ENCODE measurements at regions not wholly inside any gene's neighbourhood (a gene's known extent, or its start where the extent isn't known, plus 50 kb on each side); places are given as distances from the start of the nearest gene placed in this dataset.

DNA sequence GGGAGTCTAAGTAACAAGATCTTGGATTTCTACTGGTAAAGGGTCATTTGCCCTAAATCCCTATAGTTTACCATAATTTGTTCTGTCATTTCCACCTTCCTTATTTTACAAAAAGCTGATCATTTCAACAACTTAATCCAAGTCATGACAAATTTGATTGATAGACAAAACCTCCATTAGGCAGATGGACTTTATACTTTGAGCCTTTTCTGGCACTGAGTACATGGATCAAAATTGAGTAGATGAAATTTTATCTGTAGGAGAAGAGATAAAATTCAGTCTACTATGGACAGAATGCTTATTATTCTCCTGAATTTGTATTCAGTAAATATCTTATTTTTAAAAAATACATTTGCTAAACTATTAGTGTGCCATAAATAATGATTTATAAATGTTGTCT, 62.6 kb upstream of the NRIP1 start (continued):
- TF ChIP-seq, protein P1, sequence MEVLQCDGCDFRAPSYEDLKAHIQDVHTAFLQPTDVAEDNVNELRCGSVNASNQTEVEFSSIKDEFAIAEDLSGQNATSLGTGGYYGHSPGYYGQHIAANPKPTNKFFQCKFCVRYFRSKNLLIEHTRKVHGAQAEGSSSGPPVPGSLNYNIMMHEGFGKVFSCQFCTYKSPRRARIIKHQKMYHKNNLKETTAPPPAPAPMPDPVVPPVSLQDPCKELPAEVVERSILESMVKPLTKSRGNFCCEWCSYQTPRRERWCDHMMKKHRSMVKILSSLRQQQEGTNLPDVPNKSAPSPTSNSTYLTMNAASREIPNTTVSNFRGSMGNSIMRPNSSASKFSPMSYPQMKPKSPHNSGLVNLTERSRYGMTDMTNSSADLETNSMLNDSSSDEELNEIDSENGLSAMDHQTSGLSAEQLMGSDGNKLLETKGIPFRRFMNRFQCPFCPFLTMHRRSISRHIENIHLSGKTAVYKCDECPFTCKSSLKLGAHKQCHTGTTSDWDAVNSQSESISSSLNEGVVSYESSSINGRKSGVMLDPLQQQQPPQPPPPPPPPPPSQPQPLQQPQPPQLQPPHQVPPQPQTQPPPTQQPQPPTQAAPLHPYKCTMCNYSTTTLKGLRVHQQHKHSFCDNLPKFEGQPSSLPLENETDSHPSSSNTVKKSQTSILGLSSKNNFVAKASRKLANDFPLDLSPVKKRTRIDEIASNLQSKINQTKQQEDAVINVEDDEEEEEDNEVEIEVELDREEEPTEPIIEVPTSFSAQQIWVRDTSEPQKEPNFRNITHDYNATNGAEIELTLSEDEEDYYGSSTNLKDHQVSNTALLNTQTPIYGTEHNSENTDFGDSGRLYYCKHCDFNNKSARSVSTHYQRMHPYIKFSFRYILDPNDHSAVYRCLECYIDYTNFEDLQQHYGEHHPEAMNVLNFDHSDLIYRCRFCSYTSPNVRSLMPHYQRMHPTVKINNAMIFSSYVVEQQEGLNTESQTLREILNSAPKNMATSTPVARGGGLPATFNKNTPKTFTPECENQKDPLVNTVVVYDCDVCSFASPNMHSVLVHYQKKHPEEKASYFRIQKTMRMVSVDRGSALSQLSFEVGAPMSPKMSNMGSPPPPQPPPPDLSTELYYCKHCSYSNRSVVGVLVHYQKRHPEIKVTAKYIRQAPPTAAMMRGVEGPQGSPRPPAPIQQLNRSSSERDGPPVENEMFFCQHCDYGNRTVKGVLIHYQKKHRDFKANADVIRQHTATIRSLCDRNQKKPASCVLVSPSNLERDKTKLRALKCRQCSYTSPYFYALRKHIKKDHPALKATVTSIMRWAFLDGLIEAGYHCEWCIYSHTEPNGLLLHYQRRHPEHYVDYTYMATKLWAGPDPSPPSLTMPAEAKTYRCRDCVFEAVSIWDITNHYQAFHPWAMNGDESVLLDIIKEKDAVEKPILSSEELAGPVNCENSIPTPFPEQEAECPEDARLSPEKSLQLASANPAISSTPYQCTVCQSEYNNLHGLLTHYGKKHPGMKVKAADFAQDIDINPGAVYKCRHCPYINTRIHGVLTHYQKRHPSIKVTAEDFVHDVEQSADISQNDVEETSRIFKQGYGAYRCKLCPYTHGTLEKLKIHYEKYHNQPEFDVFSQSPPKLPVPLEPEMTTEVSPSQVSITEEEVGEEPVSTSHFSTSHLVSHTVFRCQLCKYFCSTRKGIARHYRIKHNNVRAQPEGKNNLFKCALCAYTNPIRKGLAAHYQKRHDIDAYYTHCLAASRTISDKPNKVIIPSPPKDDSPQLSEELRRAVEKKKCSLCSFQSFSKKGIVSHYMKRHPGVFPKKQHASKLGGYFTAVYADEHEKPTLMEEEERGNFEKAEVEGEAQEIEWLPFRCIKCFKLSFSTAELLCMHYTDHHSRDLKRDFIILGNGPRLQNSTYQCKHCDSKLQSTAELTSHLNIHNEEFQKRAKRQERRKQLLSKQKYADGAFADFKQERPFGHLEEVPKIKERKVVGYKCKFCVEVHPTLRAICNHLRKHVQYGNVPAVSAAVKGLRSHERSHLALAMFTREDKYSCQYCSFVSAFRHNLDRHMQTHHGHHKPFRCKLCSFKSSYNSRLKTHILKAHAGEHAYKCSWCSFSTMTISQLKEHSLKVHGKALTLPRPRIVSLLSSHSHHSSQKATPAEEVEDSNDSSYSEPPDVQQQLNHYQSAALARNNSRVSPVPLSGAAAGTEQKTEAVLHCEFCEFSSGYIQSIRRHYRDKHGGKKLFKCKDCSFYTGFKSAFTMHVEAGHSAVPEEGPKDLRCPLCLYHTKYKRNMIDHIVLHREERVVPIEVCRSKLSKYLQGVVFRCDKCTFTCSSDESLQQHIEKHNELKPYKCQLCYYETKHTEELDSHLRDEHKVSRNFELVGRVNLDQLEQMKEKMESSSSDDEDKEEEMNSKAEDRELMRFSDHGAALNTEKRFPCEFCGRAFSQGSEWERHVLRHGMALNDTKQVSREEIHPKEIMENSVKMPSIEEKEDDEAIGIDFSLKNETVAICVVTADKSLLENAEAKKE (CRISPR knock-in tag; IDR thresholded peaks at IDR 0.05), result no peak

DNA sequence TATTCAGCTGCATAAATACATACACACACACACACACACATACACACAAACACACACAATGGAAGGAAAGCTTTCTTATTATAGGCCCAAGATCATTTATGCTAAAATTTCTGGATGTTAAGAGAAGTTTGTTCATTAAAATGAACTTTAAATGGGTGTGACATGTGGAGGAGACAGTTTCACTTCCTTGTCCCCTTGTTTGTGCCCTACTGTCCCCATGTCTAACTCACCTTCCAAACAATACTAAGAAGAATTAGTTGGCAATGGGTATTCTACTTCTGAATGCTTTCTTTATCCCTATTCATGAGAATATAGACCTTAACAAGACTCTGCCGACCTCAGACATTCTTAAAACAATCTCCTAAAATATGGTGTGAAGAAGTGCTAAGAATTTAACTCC, 63.5 kb upstream of the NRIP1 start:
- no peak for ATAC-seq
- H3K27me3 ChIP-seq (ENCODE audit: insufficient read depth), result no peaks in the 10 kb centered on the region
- peaks cover 14% of the 10 kb centered on the region for H3K4me1 Mint-ChIP-seq
- H3K4me1 ChIP-seq (ENCODE audit: insufficient read depth), result peaks cover 10% of the 10 kb centered on the region
- H3F3A ChIP-seq (replicated peaks; ENCODE audit: low read depth), result no peaks in the 10 kb centered on the region
- no peaks in the 10 kb centered on the region for H3K27me3 Mint-ChIP-seq (ENCODE audit: insufficient read depth, low read depth, poor library complexity)
- no peak overlapping the region for H3K4me2 ChIP-seq
- no peaks in the 10 kb centered on the region for H4K20me1 ChIP-seq (replicated peaks; ENCODE audit: insufficient read depth)
- DNase-seq (ENCODE audit: low spot score), result no peak
- no peak overlapping the region for H3K27ac Mint-ChIP-seq
- no peak overlapping the region for H3K4me3 Mint-ChIP-seq
- no peak overlapping the region for H2AFZ ChIP-seq
- no peaks in the 10 kb centered on the region for H3K79me2 ChIP-seq (replicated peaks; ENCODE audit: insufficient read depth)
- H3K9me3 Mint-ChIP-seq, result no peaks in the 10 kb centered on the region
- H3K36me3 Mint-ChIP-seq (ENCODE audit: low read depth), result no peaks in the 10 kb centered on the region
- H3K27ac ChIP-seq (ENCODE audit: low read depth), result no peak overlapping the region
- no peaks in the 10 kb centered on the region for H3K36me3 ChIP-seq (ENCODE audit: insufficient read depth)
- H3K4me3 ChIP-seq, result no peak overlapping the region
- H3K9me2 ChIP-seq (ENCODE audit: insufficient read depth), result peaks cover under 1% of the 10 kb centered on the region
- no peak for TF ChIP-seq ZNF114 (CRISPR knock-in tag; IDR thresholded peaks at IDR 0.05)
- TF ChIP-seq, protein P2, sequence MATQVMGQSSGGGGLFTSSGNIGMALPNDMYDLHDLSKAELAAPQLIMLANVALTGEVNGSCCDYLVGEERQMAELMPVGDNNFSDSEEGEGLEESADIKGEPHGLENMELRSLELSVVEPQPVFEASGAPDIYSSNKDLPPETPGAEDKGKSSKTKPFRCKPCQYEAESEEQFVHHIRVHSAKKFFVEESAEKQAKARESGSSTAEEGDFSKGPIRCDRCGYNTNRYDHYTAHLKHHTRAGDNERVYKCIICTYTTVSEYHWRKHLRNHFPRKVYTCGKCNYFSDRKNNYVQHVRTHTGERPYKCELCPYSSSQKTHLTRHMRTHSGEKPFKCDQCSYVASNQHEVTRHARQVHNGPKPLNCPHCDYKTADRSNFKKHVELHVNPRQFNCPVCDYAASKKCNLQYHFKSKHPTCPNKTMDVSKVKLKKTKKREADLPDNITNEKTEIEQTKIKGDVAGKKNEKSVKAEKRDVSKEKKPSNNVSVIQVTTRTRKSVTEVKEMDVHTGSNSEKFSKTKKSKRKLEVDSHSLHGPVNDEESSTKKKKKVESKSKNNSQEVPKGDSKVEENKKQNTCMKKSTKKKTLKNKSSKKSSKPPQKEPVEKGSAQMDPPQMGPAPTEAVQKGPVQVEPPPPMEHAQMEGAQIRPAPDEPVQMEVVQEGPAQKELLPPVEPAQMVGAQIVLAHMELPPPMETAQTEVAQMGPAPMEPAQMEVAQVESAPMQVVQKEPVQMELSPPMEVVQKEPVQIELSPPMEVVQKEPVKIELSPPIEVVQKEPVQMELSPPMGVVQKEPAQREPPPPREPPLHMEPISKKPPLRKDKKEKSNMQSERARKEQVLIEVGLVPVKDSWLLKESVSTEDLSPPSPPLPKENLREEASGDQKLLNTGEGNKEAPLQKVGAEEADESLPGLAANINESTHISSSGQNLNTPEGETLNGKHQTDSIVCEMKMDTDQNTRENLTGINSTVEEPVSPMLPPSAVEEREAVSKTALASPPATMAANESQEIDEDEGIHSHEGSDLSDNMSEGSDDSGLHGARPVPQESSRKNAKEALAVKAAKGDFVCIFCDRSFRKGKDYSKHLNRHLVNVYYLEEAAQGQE (IDR thresholded peaks at IDR 0.05; ENCODE audit: unreplicated experiment), result no peak
- no peak for TF ChIP-seq POLR2AphosphoS5 (IDR thresholded peaks at IDR 0.05; ENCODE audit: low read depth)
- TF ChIP-seq, protein P3, sequence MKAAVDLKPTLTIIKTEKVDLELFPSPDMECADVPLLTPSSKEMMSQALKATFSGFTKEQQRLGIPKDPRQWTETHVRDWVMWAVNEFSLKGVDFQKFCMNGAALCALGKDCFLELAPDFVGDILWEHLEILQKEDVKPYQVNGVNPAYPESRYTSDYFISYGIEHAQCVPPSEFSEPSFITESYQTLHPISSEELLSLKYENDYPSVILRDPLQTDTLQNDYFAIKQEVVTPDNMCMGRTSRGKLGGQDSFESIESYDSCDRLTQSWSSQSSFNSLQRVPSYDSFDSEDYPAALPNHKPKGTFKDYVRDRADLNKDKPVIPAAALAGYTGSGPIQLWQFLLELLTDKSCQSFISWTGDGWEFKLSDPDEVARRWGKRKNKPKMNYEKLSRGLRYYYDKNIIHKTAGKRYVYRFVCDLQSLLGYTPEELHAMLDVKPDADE (IDR thresholded peaks at IDR 0.05), result no peak
- TF ChIP-seq EZH2 (IDR thresholded peaks at IDR 0.05; ENCODE audit: low read depth, unreplicated experiment), result no peak
- TF ChIP-seq CREB1 (CRISPR knock-in tag; IDR thresholded peaks at IDR 0.05; ENCODE audit: low read depth), result no peak

Data from GM23338 (cell line).